Endothelial cell of umbilical vein (primary cell): ENCODE measurements at regions not wholly inside any gene's neighbourhood (a gene's known extent, or its start where the extent isn't known, plus 50 kb on each side); places are given as distances from the start of the nearest gene placed in this dataset.

Source experiments
- BruUV-seq: library from RNA; stranded (reverse); fragments of 400-500 nt; replicated peaks from 2 replicates; lab custom pipeline; 2021; lab: Mats Ljungman, UMichigan
- CTCF ChIA-PET: fragments of 300-600, 350-600 bp; sonication (Branson Sonifier 250); formaldehyde crosslinking; loops from one replicate; lab custom pipeline; 2021; ENCODE audit warnings: antibody characterized with exemption, inconsistent platforms; lab: Charles Lee
- POLR2A ChIA-PET: fragments of 300-600, 350-600 bp; sonication (Branson Sonifier 250); formaldehyde crosslinking; loops from one replicate; lab custom pipeline; 2021; ENCODE audit warnings: antibody characterized with exemption, inconsistent platforms; lab: Charles Lee
- DNase-seq: peaks from one replicate; pipeline ENCODE4 v3.0.0-alpha.2; 2011; ENCODE audit warnings: low read depth, low spot score
- FAIRE-seq: peaks from 2 replicates; lab custom pipeline; 2011; peaks lifted over from hg19 to GRCh38; lab: Jason Lieb, UNC
- H2AFZ ChIP-seq: 2 replicates; pipeline ENCODE4 v1.6.0; 2012; ENCODE audit warnings: low read depth, low read length, control low read depth, inconsistent platforms
- H3K27ac ChIP-seq: 2 replicates; pipeline ENCODE4 v1.5.1; 2011; ENCODE audit warnings: low read depth, mild to moderate bottlenecking, control low read depth, low read length, moderate library complexity; ENCODE audit not compliant: insufficient read depth
- H3K27me3 ChIP-seq, 2 experiments: 2 replicates each; pipeline versions ENCODE4 v1.6.0 to v1.6.1; 2011; ENCODE audit warnings: low read length in 2 of 2, mixed read lengths in 1 of 2; ENCODE audit not compliant: control insufficient read depth in 2 of 2, insufficient read depth in 2 of 2
- H3K36me3 ChIP-seq, 2 experiments: 2 replicates in 1 of 2; 3 replicates in 1 of 2; pipeline ENCODE4 v1.5.1; 2011; ENCODE audit warnings: low read length in 2 of 2, mild to moderate bottlenecking in 1 of 2, moderate library complexity in 1 of 2; ENCODE audit not compliant: control insufficient read depth in 2 of 2, insufficient read depth in 2 of 2; ENCODE audit errors: extremely low read depth in 1 of 2
- H3K4me1 ChIP-seq: 3 replicates; pipeline ENCODE4 v1.5.1; 2011; ENCODE audit warnings: mild to moderate bottlenecking, low read length; ENCODE audit not compliant: control insufficient read depth, insufficient read depth; ENCODE audit errors: extremely low read depth
- H3K4me2 ChIP-seq: 2 replicates; pipeline ENCODE4 v1.6.1; 2011; ENCODE audit warnings: low read length, control low read depth, mixed read lengths; ENCODE audit not compliant: insufficient read depth
- H3K4me3 ChIP-seq, 3 experiments: fragments of 200-600 bp in 1 of 3; sonication (generic), shearing (Covaris generic) in 1 of 3; replicated peaks in 1 of 3; 2 replicates each; pipeline ENCODE4 v1.5.1; 2011 to 2016; ENCODE audit warnings: control low read depth in 3 of 3, low read length in 3 of 3, mild to moderate bottlenecking in 2 of 3, inconsistent platforms in 1 of 3, low read depth in 1 of 3, moderate library complexity in 1 of 3; ENCODE audit not compliant: insufficient read depth in 1 of 3
- H3K79me2 ChIP-seq: 2 replicates; pipeline ENCODE4 v1.6.0; 2012; ENCODE audit warnings: low read length, inconsistent platforms; ENCODE audit not compliant: control insufficient read depth, insufficient read depth
- H3K9ac ChIP-seq: replicated peaks from 2 replicates; pipeline ENCODE3; 2011; ENCODE audit warnings: low read length, control low read depth; ENCODE audit not compliant: insufficient read depth; ENCODE audit errors: extremely low read depth
- H3K9me1 ChIP-seq: replicated peaks from 3 replicates; pipeline ENCODE4 v1.6.0; 2011; ENCODE audit warnings: mild to moderate bottlenecking, low read length; ENCODE audit not compliant: control insufficient read depth, insufficient read depth; ENCODE audit errors: extremely low read depth
- H3K9me3 ChIP-seq: replicated peaks from 2 replicates; pipeline ENCODE4 v1.5.1; 2012; ENCODE audit warnings: low read length, inconsistent platforms; ENCODE audit not compliant: control insufficient read depth, insufficient read depth
- H4K20me1 ChIP-seq: replicated peaks from 2 replicates; pipeline ENCODE3; 2011; ENCODE audit warnings: mild to moderate bottlenecking, low read length; ENCODE audit not compliant: control insufficient read depth, insufficient read depth; ENCODE audit errors: extremely low read depth
- EZH2 ChIP-seq: IDR thresholded peaks from 2 replicates; pipeline ENCODE4 v1.6.1; 2012; ENCODE audit warnings: borderline replicate concordance, low read depth, mild to moderate bottlenecking, moderate library complexity, low read length, inconsistent platforms; ENCODE audit not compliant: severe bottlenecking
- FOS ChIP-seq: IDR thresholded peaks from 2 replicates; pipeline ENCODE4 v1.6.1; 2011; ENCODE audit warnings: mild to moderate bottlenecking, low read length, moderate library complexity, borderline replicate concordance; ENCODE audit not compliant: insufficient read depth
- GATA2 ChIP-seq: IDR thresholded peaks from 2 replicates; pipeline ENCODE4 v1.7.0; 2011; ENCODE audit warnings: low read depth, mild to moderate bottlenecking, moderate library complexity, mixed read lengths, low read length; ENCODE audit not compliant: insufficient read length, insufficient read depth
- JUN ChIP-seq: IDR thresholded peaks from 2 replicates; pipeline ENCODE4 v1.6.1; 2011; ENCODE audit warnings: borderline replicate concordance, low read depth; ENCODE audit not compliant: insufficient read length, insufficient read depth
- MAX ChIP-seq: IDR thresholded peaks from 2 replicates; pipeline ENCODE4 v1.6.1; 2011; ENCODE audit not compliant: insufficient read depth, insufficient read length
- MYC ChIP-seq: IDR thresholded peaks from one replicate; pipeline ENCODE4 v1.6.1; 2011; ENCODE audit warnings: mild to moderate bottlenecking, low read depth, low read length
- POLR2A ChIP-seq: IDR thresholded peaks from 2 replicates; pipeline ENCODE4 v1.6.1; 2012; ENCODE audit warnings: low read depth, mild to moderate bottlenecking, control low read depth, low read length
- POLR2AphosphoS5 ChIP-seq: IDR thresholded peaks from 2 replicates; pipeline ENCODE4 v1.6.1; 2012; ENCODE audit warnings: low read depth, mild to moderate bottlenecking, control low read depth, low read length, moderate library complexity; ENCODE audit not compliant: insufficient read depth
- dilution Hi-C: fragments of 300-500 bp; cut with MboI; formaldehyde crosslinking; loops from one replicate; pipeline ENCODE4 v1.15.0; 2019; ENCODE audit warnings: low sequenced_read_pairs; ENCODE audit not compliant: extremely low pct_ligation_motif_present
- intact Hi-C: fragments of 100-400 bp; cut with micrococcal nuclease; formaldehyde crosslinking; loops from one replicate; pipeline ENCODE4 v1.10.0; 2022
- TF ChIP-seq, protein P1 (sequence below), 2 donors: IDR thresholded peaks; 1 replicate in 1 of 2; 2 replicates in 1 of 2; pipeline ENCODE4 v1.5.1; 2011; ENCODE audit warnings: low read length in 2 of 2, mild to moderate bottlenecking in 2 of 2, moderate library complexity in 2 of 2, control low read depth in 1 of 2, inconsistent platforms in 1 of 2, low read depth in 1 of 2; ENCODE audit not compliant: insufficient read depth in 1 of 2; ENCODE audit errors: extremely low read depth in 1 of 2

DNA sequence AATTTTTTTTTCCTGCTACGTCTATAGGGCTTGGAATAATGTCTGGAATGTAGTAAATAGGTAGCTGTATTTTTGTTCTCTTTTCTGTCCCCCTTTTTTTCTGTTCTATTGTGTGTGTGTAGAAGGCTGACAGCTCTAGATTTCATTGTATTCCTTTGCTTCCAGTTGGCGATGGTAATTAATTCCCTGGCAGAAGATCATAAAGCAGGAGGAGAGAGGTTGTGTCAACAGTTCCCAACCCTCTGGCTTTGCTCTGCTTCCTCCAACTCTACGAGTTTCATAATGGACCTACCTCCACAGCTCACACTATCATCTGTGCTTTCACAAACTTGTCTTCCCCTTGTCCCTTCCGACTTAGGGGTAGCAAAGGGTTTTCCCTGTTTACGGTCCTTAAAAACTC lies 117.9 kb upstream of the CDH18 start:
- Histone ChIP-seq H3K9ac (no peak overlapping the region), H4K20me1 (no peaks in the 10 kb centered on the region), H3K9me3 (peaks cover 6% of the 10 kb centered on the region), H3K4me2 (no peak overlapping the region), H3K4me1 (no peaks in the 10 kb centered on the region), H3K27me3 (no peaks in the 10 kb centered on the region), H3K4me3 (no peak overlapping the region), H3K27ac (no peak overlapping the region), H3K36me3 (no peaks in the 10 kb centered on the region), H3K9me1 (no peaks in the 10 kb centered on the region), H2AFZ (no peak overlapping the region), H3K79me2 (no peaks in the 10 kb centered on the region)
- CTCF ChIA-PET, result no interaction called here
- POLR2A ChIA-PET, result no interaction called here
- TF ChIP-seq FOS, result no peak
- TF ChIP-seq POLR2A, result no peak
- no peak for TF ChIP-seq GATA2
- TF ChIP-seq JUN, result no peak
- TF ChIP-seq, protein P1, sequence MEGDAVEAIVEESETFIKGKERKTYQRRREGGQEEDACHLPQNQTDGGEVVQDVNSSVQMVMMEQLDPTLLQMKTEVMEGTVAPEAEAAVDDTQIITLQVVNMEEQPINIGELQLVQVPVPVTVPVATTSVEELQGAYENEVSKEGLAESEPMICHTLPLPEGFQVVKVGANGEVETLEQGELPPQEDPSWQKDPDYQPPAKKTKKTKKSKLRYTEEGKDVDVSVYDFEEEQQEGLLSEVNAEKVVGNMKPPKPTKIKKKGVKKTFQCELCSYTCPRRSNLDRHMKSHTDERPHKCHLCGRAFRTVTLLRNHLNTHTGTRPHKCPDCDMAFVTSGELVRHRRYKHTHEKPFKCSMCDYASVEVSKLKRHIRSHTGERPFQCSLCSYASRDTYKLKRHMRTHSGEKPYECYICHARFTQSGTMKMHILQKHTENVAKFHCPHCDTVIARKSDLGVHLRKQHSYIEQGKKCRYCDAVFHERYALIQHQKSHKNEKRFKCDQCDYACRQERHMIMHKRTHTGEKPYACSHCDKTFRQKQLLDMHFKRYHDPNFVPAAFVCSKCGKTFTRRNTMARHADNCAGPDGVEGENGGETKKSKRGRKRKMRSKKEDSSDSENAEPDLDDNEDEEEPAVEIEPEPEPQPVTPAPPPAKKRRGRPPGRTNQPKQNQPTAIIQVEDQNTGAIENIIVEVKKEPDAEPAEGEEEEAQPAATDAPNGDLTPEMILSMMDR (IDR thresholded peaks at IDR 0.05; ENCODE audit: extremely low read depth in 1 of 2, insufficient read depth in 1 of 2, low read depth in 1 of 2, low read length in 2 of 2), result no peak
- no peak for TF ChIP-seq POLR2AphosphoS5
- TF ChIP-seq MYC, result no peak
- no peak for TF ChIP-seq EZH2
- no peak for TF ChIP-seq MAX
- FAIRE-seq, result no peak
- intact Hi-C loops, result no loop called here
- no peak for DNase-seq
- BruUV-seq, result no TSS peak
- dilution Hi-C loops, result no loop called here
